ENCODE measurements at regions not wholly inside any gene's neighbourhood (a gene's known extent, or its start where the extent isn't known, plus 50 kb on each side); places are given as distances from the start of the nearest gene placed in this dataset.
A peak's percentile ranks its signal among the peaks of the same experiment; 100 is the strongest.
"Not testable (repeated sequence)": the region's sequence is repeated elsewhere in the genome, so short reads cannot be mapped to it uniquely, and the experiment has no call there.

DNA sequence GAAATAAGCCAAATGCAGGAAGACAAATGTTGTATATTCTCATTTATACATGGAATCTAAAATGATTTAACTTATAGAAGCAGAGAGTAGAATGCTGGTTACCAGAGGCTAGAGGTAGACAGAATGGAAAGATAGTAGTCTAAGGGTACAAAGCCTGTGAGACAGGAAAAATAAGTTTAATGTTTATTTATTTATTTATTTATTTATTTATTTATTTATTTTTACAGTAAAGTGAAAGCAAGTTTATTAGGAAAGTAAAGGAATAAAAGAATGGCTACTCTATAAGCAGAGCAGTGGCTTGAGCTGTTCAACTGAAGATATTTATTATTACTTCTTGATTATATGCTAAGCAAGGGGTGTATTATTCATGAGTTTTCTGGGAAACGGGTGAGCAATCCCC lies 203.2 kb downstream of the LAS1L start:
- no peak for DNase-seq

DNA sequence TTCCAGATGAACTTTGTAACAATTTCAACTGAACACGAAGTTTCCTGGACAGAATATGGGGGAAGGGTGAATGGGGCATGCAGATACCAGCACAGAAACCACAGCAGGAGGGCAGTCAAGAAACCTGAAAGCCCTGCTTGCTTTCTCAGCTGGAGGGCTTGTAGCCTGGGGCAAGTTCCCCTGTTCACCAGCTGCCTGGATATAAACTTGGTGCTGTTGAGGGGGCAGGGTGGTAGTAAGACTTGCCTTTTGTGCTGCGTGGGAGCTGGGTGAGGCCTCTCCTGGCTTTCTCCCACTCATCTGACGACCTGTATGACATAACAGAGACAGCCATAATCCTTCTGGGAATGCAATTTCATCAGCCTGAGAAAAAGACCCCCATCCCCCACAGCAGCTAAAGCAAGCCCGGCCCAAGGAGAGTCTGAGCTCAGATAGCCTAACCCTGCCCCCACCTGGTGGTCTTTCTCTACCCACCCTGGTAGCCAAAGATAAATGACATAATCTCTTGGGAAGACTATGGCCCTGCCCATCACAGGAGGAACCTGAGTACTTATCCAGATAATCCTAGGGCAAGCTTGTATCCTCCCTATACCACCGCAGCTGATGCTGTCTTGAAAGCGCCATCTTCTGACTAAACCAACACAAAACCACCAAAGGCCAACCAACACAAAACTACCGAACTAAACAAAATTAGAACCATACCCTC lies 234.3 kb downstream of the LAS1L start:
- no peak for DNase-seq

- DNase-seq: not testable (repeated sequence)
These were observed 251.7 kb downstream of the LAS1L start for GRCh38 chrX:65282905-65283304.

DNA sequence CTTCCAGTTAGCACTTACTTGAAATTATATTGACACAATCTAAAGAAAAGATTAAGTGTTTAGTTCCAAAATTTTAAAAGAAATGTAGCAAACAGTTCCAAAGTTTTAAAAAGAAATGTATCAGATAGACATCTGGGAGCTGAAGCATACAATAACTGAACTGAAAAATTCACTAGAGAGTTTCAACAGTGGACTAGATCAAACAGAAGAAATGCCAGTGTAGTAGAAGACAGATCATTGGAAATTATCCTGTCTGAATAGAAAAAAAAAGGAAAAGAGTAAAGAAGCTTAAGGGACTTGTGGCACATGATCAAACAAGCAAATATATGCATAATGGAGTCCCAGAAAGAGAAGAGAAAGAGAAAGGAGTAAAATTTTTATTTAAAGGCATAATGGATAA lies 261.4 kb downstream of the LAS1L start:
- DNase-seq: no peak

GRCh38 chrX:65266482-65266881 lies 268.1 kb downstream of the LAS1L start:
- DNase-seq: no peak

GRCh38 chrX:65253817-65254216 lies 277.6 kb upstream of the ZC4H2 start:
- DNase-seq: no peak

DNA sequence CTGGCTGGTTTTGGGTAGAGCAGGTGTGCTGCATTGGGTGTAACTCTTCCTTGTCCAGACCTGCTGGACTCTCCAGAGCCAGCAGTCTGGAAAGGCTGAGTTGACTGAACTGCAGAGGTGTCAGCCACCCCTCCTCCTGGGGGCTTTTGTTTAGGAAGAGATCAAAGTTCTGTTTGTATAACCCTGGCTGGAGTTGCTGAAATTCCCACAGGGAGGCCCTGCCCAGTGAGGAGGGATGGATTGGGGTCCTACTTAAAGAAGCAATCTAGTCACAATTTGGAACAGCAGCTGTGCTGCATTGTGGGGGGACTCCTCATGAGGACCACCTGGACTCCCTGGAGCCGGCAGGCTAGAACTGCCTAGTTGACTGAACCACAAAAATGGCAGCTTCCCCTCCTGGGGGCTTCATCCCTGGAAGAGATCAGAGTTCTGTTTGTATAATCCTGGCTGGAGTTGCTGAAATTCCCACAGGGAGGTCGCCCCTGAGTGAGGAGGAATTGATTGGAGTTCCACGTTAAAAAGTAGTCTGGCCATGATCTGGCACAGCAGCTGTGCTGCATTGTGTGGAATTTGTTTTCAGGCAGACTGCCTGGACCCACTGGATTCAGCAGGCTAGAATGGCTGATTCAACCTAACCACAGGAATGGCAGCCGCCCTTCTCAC lies 264.9 kb upstream of the ZC4H2 start:
- DNase-seq: no peak

DNA sequence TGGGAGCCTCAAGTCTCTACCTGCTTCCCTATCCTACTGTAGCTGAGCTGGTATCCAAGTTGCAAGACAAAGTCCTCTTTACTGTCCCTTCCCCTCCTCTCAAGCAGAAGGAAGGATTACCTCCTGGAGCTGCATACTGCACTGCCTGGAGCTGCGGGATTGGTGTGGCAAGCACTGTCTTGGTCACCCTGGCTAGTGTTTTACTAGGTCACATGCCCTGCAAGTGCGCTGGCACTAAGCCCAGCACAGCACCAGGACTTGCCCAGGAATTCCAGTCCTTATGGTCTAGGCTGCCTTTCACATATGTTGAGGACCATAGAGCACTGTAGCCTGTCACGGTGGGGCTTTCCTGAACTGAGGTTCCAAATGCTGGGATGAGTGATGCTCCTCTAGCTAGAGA lies 227.3 kb upstream of the ZC4H2 start:
- DNase-seq: no peak

DNA sequence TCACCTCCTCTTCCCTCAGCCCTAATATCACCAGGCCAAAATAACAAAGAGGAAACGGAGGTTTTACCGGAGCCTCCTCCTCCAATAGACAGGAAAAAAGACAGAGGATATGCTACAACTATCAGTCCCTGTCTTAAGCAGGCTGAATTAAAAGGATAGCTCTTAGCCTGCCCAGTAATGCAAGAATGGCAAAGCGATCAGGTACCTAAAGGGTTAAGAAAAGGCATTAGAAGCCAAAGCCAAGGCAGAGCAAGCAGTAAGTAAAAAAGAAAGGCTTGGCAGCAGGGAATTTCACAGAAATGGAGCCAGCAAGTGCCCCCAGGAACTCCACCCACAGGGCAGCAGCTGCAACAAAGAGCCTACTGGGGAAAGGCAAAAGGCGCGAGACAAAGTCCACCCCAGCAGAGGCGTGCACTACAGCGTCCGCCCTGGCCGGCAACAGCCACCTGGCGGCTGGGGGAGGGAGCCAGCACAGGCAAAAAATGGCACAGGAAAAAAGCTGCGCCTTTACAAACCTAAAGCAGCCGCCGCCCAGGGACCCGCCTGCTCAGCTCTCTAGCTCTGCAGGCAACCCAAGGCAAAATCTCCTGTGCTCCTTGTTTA lies 220.6 kb upstream of the ZC4H2 start:
- peak; percentile 57 for DNase-seq

GRCh38 chrX:65195621-65196020 lies 219.4 kb upstream of the ZC4H2 start:
- DNase-seq: no peak

DNA sequence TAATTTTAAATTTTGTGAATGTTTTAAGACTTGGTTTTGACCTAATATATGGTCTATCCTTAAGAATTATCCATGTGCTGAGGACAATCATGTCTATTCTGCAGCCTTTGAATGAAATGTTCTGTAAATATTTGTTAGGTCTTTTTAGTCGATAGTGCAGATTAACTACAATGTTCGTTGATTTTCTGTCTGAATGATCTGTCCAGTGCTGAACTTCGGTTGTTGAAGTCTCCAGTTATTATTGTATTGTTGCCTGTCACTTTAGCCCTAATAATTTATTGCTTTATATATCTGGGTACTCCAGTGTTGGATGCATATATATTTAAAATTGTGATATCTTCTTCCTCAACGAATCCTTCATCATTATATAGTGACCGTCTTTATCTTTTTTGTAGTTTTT lies 218.3 kb upstream of the ZC4H2 start:
- DNase-seq: no peak

GRCh38 chrX:65163325-65163724 lies 187.1 kb upstream of the ZC4H2 start:
- not testable (repeated sequence) for DNase-seq

DNA sequence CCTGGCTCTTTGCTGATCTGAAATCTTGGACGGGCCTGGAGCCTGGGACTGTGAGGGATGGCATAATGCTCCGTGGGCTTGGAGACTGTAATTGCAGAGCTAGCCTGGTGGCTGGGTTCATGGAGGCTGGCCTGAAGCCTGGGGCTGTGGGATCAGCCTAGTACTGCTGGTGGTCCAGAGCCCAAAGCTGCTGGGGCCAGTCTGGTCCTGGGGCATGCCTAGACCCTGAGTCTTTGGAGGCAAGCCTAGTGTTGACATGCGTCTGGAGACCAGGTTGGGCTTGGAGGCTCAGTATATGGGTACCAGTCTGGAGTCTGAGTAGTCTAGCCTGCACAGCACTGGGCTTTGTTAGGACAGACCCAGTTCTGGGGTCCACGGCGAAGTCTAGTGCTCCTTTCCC lies 172.0 kb upstream of the ZC4H2 start:
- DNase-seq: no peak

GRCh38 chrX:65136424-65136823 lies 160.2 kb upstream of the ZC4H2 start:
- no peak for DNase-seq

DNA sequence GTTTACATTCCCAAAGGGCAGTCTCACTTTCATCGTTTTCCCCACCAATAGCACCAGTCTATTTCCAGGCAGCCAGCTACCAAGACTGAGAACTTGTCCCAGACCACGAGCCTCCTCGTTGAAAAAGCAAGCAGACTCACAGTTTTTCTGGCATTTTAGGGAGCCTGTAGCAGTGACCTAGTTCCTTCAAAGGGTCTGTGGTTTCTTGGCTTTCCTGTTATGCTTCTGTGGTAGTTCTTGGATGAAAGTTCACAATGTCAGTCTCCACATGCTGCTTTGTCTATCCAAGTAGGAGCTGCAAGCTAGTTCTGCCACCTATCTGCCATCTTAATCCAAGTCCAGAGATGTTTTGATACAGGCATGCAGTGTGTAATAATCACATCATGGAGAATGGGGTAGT lies 151.6 kb upstream of the ZC4H2 start:
- DNase-seq: no peak

GRCh38 chrX:65098851-65099250 lies 122.6 kb upstream of the ZC4H2 start:
- DNase-seq: no peak

GRCh38 chrX:65093658-65094057 lies 117.4 kb upstream of the ZC4H2 start:
- DNase-seq: no peak

DNA sequence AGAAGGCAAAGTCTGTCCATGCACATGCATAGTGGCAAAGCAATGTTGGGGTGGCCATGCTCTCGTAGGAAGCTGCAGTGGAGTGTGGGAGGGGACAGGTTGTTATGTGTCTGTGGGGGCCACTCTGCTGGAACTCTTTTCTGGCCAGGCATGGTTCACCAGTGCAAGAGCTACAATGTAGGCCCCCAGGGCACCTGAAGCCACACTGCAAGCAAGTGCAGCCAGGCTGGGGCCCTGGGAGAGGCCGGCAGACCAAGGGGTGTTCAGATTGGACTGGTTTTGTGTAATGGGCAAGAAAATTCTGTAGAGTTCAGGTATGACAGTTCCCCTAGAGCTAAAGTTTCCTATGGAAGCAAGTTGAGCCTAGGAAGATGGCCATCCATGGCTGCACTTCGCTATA lies 97.0 kb upstream of the ZC4H2 start:
- no peak for DNase-seq

GRCh38 chrX:65072590-65072989 lies 96.3 kb upstream of the ZC4H2 start:
- no peak for DNase-seq

DNA sequence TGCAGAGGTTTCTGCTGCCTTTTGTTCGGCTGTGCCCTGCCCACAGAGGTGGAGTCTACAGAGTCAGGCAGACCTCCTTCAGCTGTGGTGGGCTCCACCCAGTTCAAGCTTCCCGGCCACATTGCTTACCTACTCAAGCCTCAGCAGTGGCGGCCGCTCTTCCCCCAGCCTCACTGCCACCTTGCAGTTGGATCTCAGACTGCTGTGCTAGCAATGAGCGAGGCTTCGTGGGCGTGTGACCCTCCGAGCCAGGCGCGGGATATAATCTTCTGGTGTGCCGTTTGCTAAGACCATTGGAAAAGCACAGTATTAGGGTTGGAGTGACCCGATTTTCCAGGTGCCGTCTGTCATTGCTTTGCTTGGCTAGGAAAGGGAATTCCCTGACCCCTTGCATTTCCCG lies 82.4 kb upstream of the ZC4H2 start:
- not testable (repeated sequence) for DNase-seq

DNA sequence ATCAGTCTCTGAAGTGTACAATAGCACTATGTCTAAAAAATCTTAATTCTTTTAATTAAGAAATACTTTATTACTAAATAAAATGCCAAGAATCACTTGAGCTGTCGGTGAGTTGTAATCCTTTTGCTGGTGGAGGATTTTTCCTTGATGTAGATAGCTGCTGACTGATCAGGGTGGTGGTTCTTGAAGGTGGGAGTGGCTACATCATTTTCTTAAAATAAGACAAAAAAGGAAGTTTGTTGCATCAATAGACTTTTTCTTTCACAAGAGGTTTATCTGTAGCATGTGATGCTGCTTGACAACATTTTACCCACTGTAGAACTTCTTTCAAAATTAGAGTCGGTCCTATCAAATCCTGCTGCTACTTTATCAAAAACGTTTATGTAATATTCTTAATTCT lies 68.8 kb upstream of the ZC4H2 start:
- DNase-seq: no peak

DNA sequence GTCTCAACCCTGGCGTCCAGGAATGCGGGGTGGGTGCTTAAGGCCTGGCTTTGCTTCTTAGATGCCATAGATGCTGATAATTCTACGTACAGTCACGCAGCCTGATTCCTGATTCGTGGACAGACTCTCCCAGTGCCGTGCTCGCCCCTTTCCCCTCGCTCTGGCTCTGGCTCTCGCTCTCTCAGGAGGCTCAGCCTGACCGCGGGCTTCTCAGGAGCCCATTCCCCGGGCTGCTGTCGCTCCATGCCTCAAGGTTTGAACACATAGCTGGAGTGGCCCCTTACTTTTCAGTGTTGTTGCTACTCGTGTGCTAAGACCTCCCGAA lies 59.2 kb upstream of the ZC4H2 start:
- DNase-seq: no peak

- peak; percentile 92 for DNase-seq
These were observed 58.6 kb upstream of the ZC4H2 start, which contains the start of gene ZC3H12B for GRCh38 chrX:65034668-65035445. Gene ZC3H12B, plus strand, starts transcription at chrX:65034826.

DNA sequence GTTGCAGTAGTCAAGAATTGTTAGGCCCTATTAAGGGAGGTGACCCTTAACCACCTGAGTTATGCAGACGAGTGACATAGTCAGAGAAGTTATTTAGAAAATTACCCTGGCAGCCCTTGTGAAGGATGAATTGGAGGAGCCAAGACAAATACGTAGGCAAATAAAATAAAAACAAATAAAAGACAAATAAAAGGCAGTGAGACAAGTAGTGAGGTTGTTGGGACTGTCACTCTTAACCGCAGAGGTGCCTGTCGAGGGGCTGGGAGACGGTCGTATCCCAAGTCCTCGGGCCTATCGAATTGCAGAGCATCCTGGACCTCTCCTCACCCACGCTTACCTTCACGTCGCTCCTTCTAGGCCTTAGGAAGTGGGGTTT lies 58.0 kb upstream of the ZC4H2 start:
- DNase-seq: no peak

All from retina (tissue), 1 donor.